KMS-11 (cell line): ENCODE measurements at regions not wholly inside any gene's neighbourhood (a gene's known extent, or its start where the extent isn't known, plus 50 kb on each side); places are given as distances from the start of the nearest gene placed in this dataset.

Experiments used
- H2AFZ ChIP-seq: fragments of 200-600 bp; sonication (generic); 2 replicates; pipeline ENCODE4 v1.6.1; 2016; ENCODE audit warnings: antibody characterized with exemption, mixed run types, low read depth
- H3K27ac ChIP-seq: fragments of 200-600 bp; sonication (generic); 2 replicates; pipeline ENCODE4 v1.6.1; 2016; ENCODE audit warnings: mild to moderate bottlenecking, mixed run types
- H3K27me3 ChIP-seq: fragments of 200-600 bp; sonication (generic); 2 replicates; pipeline ENCODE4 v1.6.1; 2017; ENCODE audit warnings: mild to moderate bottlenecking, low read depth, mixed run types, moderate library complexity; ENCODE audit not compliant: insufficient read depth
- H3K36me3 ChIP-seq: fragments of 200-600 bp; sonication (generic); 2 replicates; pipeline ENCODE4 v1.6.1; 2017; ENCODE audit warnings: mild to moderate bottlenecking, mixed run types; ENCODE audit not compliant: insufficient read depth
- H3K4me1 ChIP-seq: fragments of 200-600 bp; sonication (generic); 2 replicates; pipeline ENCODE4 v1.6.1; 2016; ENCODE audit warnings: mild to moderate bottlenecking, low read depth, mixed run types; ENCODE audit not compliant: poor library complexity, severe bottlenecking
- H3K4me2 ChIP-seq: fragments of 200-600 bp; sonication (generic); 2 replicates; pipeline ENCODE4 v1.7.0; 2016; ENCODE audit warnings: mild to moderate bottlenecking, mixed run types
- H3K4me3 ChIP-seq: fragments of 200-600 bp; sonication (generic); IDR thresholded peaks from 2 replicates; pipeline ENCODE4 v1.6.1; 2017; ENCODE audit warnings: low read depth, low read length, mixed read lengths; ENCODE audit not compliant: insufficient read depth
- H3K79me2 ChIP-seq: fragments of 200-600 bp; sonication (generic); 2 replicates; pipeline ENCODE4 v1.6.1; 2016; ENCODE audit warnings: low read depth, mixed run types; ENCODE audit not compliant: insufficient read depth
- H3K9ac ChIP-seq: fragments of 200-600 bp; sonication (generic); 2 replicates; pipeline ENCODE4 v1.6.1; 2016; ENCODE audit warnings: mild to moderate bottlenecking, mixed run types
- H4K20me1 ChIP-seq: fragments of 200-600 bp; sonication (generic); 2 replicates; pipeline ENCODE4 v1.6.1; 2016; ENCODE audit warnings: mild to moderate bottlenecking, mixed run types; ENCODE audit not compliant: insufficient read depth
- CTCF ChIP-seq: fragments of 200-600 bp; sonication (generic); conservative IDR thresholded peaks from 2 replicates; pipeline ENCODE4 v1.6.1; 2017; ENCODE audit warnings: low read depth, mild to moderate bottlenecking, antibody characterized with exemption, low read length, moderate library complexity, mixed read lengths

- Histone ChIP-seq H4K20me1 (no peaks in the 10 kb centered on the region), H3K79me2 (no peaks in the 10 kb centered on the region), H3K4me1 (no peaks in the 10 kb centered on the region), H3K36me3 (no peaks in the 10 kb centered on the region), H3K27ac (no peak overlapping the region), H3K4me3 (no peak overlapping the region), H3K9ac (no peak overlapping the region), H2AFZ (no peak overlapping the region), H3K4me2 (no peak overlapping the region), H3K27me3 (no peaks in the 10 kb centered on the region)
- TF ChIP-seq CTCF: no peak
These were observed 78.0 kb upstream of the SLC6A6 start for GRCh38 chr3:14324224-14324944.

- no peak overlapping the region for H3K27ac ChIP-seq
- H3K4me3 ChIP-seq: no peak overlapping the region
- no peaks in the 10 kb centered on the region for H3K79me2 ChIP-seq
- no peak overlapping the region for H3K4me2 ChIP-seq
- no peaks in the 10 kb centered on the region for H3K36me3 ChIP-seq
- no peaks in the 10 kb centered on the region for H4K20me1 ChIP-seq
- no peak for TF ChIP-seq CTCF
- H3K27me3 ChIP-seq: no peaks in the 10 kb centered on the region
- H3K4me1 ChIP-seq: no peaks in the 10 kb centered on the region
- H3K9ac ChIP-seq: no peak overlapping the region
- no peak overlapping the region for H2AFZ ChIP-seq
These were observed 74.0 kb upstream of the SLC6A6 start for GRCh38 chr3:14328422-14328821.

- Histone ChIP-seq H4K20me1 (no peaks in the 10 kb centered on the region), H3K79me2 (no peaks in the 10 kb centered on the region), H3K9ac (no peak overlapping the region), H3K4me2 (no peak overlapping the region), H3K4me1 (no peaks in the 10 kb centered on the region), H2AFZ (no peak overlapping the region), H3K36me3 (no peaks in the 10 kb centered on the region), H3K27me3 (no peaks in the 10 kb centered on the region), H3K27ac (no peak overlapping the region), H3K4me3 (no peak overlapping the region)
- no peak for TF ChIP-seq CTCF
These were observed 73.1 kb upstream of the SLC6A6 start for GRCh38 chr3:14329116-14329830.

- Histone ChIP-seq H2AFZ (no peak overlapping the region), H3K9ac (no peak overlapping the region), H3K4me2 (no peak overlapping the region), H3K36me3 (no peaks in the 10 kb centered on the region), H3K27ac (no peak overlapping the region), H3K79me2 (no peaks in the 10 kb centered on the region), H3K4me3 (no peak overlapping the region), H3K4me1 (no peaks in the 10 kb centered on the region), H4K20me1 (no peaks in the 10 kb centered on the region), H3K27me3 (no peaks in the 10 kb centered on the region)
- no peak for TF ChIP-seq CTCF
These were observed 72.6 kb upstream of the SLC6A6 start for GRCh38 chr3:14329842-14330241.
